Chondrocyte (in vitro differentiated cells): ENCODE measurements at regions not wholly inside any gene's neighbourhood (a gene's known extent, or its start where the extent isn't known, plus 50 kb on each side); places are given as distances from the start of the nearest gene placed in this dataset.

Experiments used
- DNase-seq: peaks from one replicate; pipeline ENCODE4 v3.0.0; 2021; ENCODE audit warnings: mixed read lengths, low spot score
- H3K27ac Mint-ChIP-seq: one replicate; pipeline ENCODE4 v1.8.0; 2021; ENCODE audit warnings: mild to moderate bottlenecking, moderate library complexity, mixed read lengths; ENCODE audit not compliant: unreplicated experiment
- H3K27me3 Mint-ChIP-seq: 2 replicates; pipeline ENCODE4 v1.8.0; 2021; ENCODE audit warnings: low read depth, mixed read lengths
- H3K36me3 Mint-ChIP-seq: 2 replicates; pipeline ENCODE4 v1.8.0; 2021; ENCODE audit warnings: low read depth, mixed read lengths
- H3K4me1 Mint-ChIP-seq: 2 replicates; pipeline ENCODE4 v1.8.0; 2021; ENCODE audit warnings: low read depth, mild to moderate bottlenecking, mixed read lengths
- H3K4me3 Mint-ChIP-seq: one replicate; pipeline ENCODE4 v1.8.0; 2021; ENCODE audit warnings: mild to moderate bottlenecking, moderate library complexity, mixed read lengths; ENCODE audit not compliant: unreplicated experiment
- H3K9me3 Mint-ChIP-seq: 2 replicates; pipeline ENCODE4 v1.8.0; 2021; ENCODE audit warnings: low read depth, mixed read lengths
- TF ChIP-seq, protein P1 (sequence below): fragments of 200-600 bp; sonication (generic); IDR thresholded peaks from 2 replicates; pipeline ENCODE4 v1.5.0; 2021; ENCODE audit warnings: antibody characterized with exemption, mild to moderate bottlenecking, moderate library complexity

DNA sequence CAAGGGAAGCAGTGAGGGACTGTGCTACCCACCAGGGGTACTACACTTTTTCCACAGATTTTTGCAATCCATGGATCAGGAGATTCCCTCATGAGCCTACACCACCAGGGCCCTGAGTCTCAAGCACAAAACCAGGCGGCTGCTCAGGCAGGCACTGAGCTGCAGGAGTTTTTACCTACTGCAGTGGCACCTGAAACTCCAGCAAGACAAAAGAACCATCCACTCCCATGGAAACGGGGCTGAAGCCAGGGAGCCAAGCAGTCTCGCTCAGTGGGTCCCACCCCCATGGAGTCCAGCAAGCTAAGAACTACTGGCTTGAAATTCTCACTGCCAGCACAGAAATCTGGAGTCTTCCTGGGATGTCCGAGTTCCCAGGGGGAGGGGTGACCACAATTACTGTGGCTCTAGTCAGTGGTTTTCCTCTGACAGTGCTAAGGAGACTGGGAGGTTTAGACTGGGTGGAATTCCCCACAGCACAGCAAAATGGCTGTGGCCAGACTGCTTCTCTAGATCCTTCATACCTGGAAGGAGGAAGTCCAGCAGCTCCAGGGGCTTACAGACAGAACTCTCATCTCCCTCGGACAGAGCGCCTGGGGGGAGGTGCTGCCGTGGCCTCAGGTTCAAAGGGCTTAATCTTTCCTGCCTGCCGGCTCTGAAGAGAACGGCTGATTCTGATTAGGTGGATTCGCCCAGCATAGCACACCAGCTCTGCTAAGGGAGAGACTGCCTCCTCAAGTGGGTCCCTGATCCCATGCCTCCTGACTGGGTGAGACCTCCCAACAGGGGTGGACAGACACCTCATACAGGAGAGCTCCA is 437.8 kb downstream of the LTN1 start:
- TF ChIP-seq, protein P1, sequence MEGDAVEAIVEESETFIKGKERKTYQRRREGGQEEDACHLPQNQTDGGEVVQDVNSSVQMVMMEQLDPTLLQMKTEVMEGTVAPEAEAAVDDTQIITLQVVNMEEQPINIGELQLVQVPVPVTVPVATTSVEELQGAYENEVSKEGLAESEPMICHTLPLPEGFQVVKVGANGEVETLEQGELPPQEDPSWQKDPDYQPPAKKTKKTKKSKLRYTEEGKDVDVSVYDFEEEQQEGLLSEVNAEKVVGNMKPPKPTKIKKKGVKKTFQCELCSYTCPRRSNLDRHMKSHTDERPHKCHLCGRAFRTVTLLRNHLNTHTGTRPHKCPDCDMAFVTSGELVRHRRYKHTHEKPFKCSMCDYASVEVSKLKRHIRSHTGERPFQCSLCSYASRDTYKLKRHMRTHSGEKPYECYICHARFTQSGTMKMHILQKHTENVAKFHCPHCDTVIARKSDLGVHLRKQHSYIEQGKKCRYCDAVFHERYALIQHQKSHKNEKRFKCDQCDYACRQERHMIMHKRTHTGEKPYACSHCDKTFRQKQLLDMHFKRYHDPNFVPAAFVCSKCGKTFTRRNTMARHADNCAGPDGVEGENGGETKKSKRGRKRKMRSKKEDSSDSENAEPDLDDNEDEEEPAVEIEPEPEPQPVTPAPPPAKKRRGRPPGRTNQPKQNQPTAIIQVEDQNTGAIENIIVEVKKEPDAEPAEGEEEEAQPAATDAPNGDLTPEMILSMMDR, result no peak
- peaks cover 17% of the 10 kb centered on the region for H3K9me3 Mint-ChIP-seq
- no peak for DNase-seq
- no peak overlapping the region for H3K27ac Mint-ChIP-seq
- no peak overlapping the region for H3K4me3 Mint-ChIP-seq
- H3K4me1 Mint-ChIP-seq, result no peaks in the 10 kb centered on the region
- peaks cover 2% of the 10 kb centered on the region for H3K27me3 Mint-ChIP-seq
- peaks cover 5% of the 10 kb centered on the region for H3K36me3 Mint-ChIP-seq

- Mint-ChIP-seq H3K36me3 (no peaks in the 10 kb centered on the region), H3K27me3 (peaks cover 2% of the 10 kb centered on the region), H3K9me3 (no peaks in the 10 kb centered on the region), H3K27ac (no peak overlapping the region), H3K4me1 (no peaks in the 10 kb centered on the region), H3K4me3 (no peak overlapping the region)
- TF ChIP-seq, protein P1, result no peak
- DNase-seq, result no peak
Measured at GRCh38 chr21:28550057-28550825, 442.4 kb downstream of the LTN1 start.

- Mint-ChIP-seq H3K9me3 (no peaks in the 10 kb centered on the region), H3K27me3 (peaks cover 2% of the 10 kb centered on the region), H3K27ac (no peak overlapping the region), H3K4me1 (no peaks in the 10 kb centered on the region), H3K36me3 (no peaks in the 10 kb centered on the region), H3K4me3 (no peak overlapping the region)
- DNase-seq, result no peak
- TF ChIP-seq, protein P1, result no peak
Measured at GRCh38 chr21:28548291-28548690, 444.4 kb downstream of the LTN1 start.

- Mint-ChIP-seq H3K36me3 (no peaks in the 10 kb centered on the region), H3K9me3 (no peaks in the 10 kb centered on the region), H3K4me3 (no peak overlapping the region), H3K4me1 (no peaks in the 10 kb centered on the region), H3K27ac (no peak overlapping the region), H3K27me3 (peaks cover 2% of the 10 kb centered on the region)
- TF ChIP-seq, protein P1, result no peak
- no peak for DNase-seq
Measured at GRCh38 chr21:28547766-28548165, 444.9 kb downstream of the LTN1 start.

- TF ChIP-seq, protein P1, result no peak
- no peaks in the 10 kb centered on the region for H3K36me3 Mint-ChIP-seq
- no peak for DNase-seq
- no peaks in the 10 kb centered on the region for H3K9me3 Mint-ChIP-seq
- H3K27ac Mint-ChIP-seq, result no peak overlapping the region
- H3K27me3 Mint-ChIP-seq, result no peaks in the 10 kb centered on the region
- H3K4me3 Mint-ChIP-seq, result no peak overlapping the region
- peaks cover 8% of the 10 kb centered on the region for H3K4me1 Mint-ChIP-seq
Measured at GRCh38 chr21:28543975-28544374, 448.7 kb downstream of the LTN1 start.
